Hepatocyte (in vitro differentiated cells): ENCODE measurements at regions not wholly inside any gene's neighbourhood (a gene's known extent, or its start where the extent isn't known, plus 50 kb on each side); places are given as distances from the start of the nearest gene placed in this dataset.
"Not testable (repeated sequence)": the region's sequence is repeated elsewhere in the genome, so short reads cannot be mapped to it uniquely, and the experiment has no call there.

Experiments used
- EZH2phosphoT487 ChIP-seq: fragments of 200-600 bp; sonication (generic); IDR thresholded peaks from one replicate; pipeline ENCODE4 v1.6.1; 2018; ENCODE audit warnings: antibody characterized with exemption, mild to moderate bottlenecking, low read depth, moderate library complexity; ENCODE audit not compliant: unreplicated experiment, severe bottlenecking
- TF ChIP-seq, protein P1 (sequence below): fragments of 200-600 bp; sonication (generic); IDR thresholded peaks from 2 replicates; pipeline ENCODE4 v1.5.1; 2016; ENCODE audit warnings: antibody characterized with exemption, mild to moderate bottlenecking; ENCODE audit not compliant: poor library complexity

DNA sequence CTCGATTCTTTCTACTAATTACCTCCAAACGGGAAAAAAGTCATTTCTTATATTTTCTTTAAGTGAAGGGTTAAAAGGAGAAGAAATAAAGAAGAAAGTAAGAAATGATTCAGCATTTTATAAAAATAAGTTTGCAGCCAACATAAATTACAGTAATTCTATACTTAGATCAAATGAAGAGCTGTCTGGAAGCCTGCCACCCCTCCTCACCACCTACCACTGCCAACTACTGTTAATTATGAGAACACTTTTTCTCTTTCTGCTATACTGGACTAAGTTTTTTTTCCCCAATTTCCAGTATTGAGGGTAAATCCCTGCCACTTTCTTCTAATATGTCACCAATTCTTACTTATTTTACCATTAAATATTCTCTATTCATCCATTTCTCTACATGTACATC, 1030.1 kb downstream of the PRIM2 start:
- TF ChIP-seq EZH2phosphoT487, result not testable (repeated sequence)
- TF ChIP-seq, protein P1, sequence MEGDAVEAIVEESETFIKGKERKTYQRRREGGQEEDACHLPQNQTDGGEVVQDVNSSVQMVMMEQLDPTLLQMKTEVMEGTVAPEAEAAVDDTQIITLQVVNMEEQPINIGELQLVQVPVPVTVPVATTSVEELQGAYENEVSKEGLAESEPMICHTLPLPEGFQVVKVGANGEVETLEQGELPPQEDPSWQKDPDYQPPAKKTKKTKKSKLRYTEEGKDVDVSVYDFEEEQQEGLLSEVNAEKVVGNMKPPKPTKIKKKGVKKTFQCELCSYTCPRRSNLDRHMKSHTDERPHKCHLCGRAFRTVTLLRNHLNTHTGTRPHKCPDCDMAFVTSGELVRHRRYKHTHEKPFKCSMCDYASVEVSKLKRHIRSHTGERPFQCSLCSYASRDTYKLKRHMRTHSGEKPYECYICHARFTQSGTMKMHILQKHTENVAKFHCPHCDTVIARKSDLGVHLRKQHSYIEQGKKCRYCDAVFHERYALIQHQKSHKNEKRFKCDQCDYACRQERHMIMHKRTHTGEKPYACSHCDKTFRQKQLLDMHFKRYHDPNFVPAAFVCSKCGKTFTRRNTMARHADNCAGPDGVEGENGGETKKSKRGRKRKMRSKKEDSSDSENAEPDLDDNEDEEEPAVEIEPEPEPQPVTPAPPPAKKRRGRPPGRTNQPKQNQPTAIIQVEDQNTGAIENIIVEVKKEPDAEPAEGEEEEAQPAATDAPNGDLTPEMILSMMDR, result not testable (repeated sequence)
